Fibroblast of skin of abdomen (primary cell): ENCODE measurements at regions not wholly inside any gene's neighbourhood (a gene's known extent, or its start where the extent isn't known, plus 50 kb on each side); places are given as distances from the start of the nearest gene placed in this dataset.
A peak's percentile ranks its signal among the peaks of the same experiment; 100 is the strongest.

Experiments
- DNase-seq: peaks from one replicate; pipeline ENCODE4 v3.0.0-alpha.2; 2013

DNA sequence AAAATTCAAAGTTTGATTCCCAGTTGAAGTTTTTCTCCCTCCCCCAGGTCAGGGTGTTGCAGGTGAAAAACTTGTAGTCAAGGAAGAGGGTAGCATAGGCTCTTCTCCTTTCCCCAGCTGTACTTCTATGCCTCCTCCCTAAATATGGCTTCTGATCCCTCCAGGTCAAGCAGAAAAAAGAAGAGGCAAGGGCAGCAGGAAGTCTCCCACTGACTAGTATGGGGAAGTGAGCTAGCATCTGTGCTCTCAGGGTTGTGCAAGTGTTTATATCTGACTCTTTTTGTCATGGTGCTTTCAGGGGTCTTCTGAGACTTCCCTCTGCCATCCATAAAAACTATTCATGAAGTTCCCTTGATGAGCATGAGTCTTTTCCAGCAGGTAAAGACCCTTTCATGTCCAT, 76.0 kb downstream of the ATPSCKMT start:
- DNase-seq = no peak

- no peak for DNase-seq
Measured at GRCh38 chr5:10172247-10172646, 77.4 kb downstream of the ATPSCKMT start.

GRCh38 chr5:10169359-10169758, 80.3 kb downstream of the ATPSCKMT start:
- DNase-seq = no peak

DNA sequence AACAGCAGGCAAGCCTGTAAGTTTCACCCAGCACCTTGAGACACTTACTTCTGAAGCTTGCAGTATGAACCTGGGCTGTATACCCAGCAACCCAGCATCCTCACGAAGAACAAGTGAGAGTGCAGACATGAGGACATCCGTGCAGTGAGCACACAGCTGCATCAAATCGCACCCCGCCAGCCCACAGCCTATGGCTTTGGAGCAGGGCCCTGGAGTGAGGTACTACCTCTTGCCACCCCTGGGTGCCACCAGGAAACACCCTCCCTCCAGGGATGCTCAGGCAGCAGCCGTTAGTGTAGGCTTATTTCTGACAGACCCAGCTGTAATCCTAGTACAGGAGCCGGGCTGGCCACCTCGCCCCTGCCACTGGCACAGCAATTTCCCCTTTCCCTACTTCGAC, 81.4 kb downstream of the ATPSCKMT start:
- no peak for DNase-seq

- DNase-seq = no peak
Measured at GRCh38 chr5:10167806-10168205, 81.9 kb downstream of the ATPSCKMT start.

DNA sequence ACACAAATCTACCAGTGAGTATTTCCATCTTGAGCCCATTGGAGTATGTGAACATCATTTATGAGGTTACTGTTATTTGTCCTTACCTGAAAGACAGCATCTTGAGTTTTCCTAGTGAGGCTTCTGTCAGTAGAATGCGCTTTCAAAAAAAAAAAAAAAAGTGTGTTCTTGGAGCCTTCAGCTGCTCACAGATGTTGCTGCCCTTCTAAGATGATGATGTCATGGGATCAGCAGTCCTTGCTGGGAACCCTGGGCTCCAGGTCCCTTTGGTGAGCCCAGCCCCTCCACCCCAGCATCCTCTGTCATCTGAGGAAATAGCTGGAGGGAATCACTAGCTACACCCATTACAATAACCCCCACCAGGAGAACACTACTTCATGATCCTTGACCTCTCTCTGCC, 83.3 kb downstream of the ATPSCKMT start:
- no peak for DNase-seq

DNA sequence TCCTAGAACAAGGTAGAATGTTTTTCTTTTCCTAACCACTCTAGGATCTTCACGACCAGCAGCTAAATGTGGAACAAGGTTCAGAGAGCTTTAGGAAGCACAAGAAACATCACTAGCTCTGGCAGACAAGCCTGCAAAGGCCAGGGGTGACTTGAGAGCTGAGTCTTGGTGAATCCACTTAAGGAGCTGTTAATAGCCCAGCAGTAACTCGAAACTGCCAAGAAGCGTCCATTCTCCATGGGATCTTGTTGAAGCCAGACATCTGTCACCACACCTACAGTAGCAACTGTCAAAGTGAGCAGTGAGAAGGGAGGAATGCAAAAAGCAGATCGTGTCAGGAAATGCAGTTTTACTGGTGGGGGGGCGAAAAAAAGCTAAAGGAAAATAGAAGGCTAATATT, 87.2 kb downstream of the ATPSCKMT start:
- no peak for DNase-seq

GRCh38 chr5:10161778-10162177, 87.9 kb downstream of the ATPSCKMT start:
- no peak for DNase-seq

GRCh38 chr5:10160241-10160640, 89.4 kb downstream of the ATPSCKMT start:
- no peak for DNase-seq

DNA sequence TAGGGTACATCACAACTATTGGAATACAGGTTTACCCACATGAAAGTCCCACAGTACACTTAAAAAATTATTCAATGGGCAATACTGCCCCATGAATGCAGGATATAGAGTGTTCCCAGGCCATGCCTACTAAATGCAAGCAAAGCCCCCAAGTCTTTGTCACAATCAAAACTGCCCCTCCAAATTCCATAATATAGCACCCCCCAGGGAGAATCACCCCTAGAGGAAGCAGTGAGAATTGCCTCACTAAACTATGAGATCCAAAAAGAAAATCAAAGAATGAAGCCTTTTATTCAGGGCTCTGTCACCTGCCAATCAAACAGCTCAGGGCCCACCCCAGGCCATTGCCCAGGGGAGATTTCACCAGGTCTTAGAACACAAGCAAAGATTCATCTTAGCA, 90.8 kb downstream of the ATPSCKMT start:
- no peak for DNase-seq

- DNase-seq = no peak
Measured at GRCh38 chr5:10157085-10157669, 92.5 kb downstream of the ATPSCKMT start.

DNA sequence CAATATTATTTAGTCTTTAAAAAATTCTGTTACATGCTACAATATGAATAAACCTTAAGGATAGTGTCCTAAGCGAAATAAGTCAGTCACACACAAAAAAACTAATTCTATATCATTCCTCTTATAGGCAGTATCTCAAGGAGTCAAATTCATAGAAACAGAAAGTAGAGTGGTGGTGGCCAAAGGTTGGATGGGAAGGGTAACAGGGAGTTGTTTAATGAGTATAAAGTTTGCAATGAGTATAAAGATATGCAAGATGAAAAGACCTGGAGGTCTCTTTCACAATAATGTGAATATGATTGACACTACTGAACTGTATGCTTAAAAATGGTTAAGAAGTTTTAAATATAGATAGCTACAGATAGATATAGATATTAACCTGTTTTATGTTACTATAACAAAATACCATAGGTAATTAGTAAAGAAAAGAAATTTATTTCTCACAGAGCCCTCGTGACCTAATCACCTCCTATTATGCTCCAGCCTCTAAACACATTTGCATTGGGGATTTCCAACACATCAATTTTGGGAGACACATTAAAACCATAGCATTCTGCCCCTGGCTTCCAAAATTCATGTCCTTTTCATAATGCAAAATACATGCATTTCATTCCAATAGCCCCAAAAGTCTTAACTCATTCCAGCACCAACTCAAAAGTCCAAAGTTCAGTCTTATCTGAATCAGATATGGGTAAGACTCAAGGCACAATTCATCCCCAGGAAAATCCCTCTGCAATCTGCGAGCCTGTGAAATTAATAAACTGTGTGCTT, 93.6 kb downstream of the ATPSCKMT start:
- DNase-seq = no peak

DNA sequence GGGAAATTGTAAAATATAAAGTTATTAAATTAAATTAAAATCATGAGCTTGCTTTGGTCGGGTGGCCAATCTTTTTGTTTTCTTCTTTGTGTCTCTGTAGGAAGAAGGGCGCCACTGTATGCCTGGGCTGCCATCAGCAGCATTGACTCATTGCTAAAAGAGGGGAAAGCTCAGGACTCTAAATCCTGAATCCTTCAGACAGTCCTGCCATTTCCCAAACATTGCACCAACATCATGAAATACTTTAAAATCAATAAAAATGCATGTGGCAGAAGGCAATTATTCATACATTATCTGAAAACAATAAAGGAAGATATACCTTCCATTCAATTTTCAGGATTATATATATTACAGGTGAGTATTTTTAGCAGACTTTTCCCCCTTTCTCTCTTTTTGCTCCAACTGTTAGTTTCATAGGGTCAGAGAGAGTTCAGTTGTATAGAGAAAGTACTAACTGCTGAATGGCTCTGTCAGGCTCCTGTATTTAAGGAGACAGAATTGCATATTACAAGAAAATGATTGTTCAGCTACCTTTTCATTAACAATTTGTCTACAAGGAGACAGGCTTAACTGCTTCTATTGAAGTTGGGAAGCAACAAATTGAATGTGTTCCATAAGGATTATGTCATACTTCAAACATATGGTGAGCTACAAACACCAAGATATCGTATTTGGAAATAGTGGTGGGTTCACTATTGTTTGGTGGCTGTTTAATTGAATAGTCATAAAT, 95.7 kb downstream of the ATPSCKMT start:
- no peak for DNase-seq

- no peak for DNase-seq
Measured at GRCh38 chr5:10153394-10153793, 96.3 kb downstream of the ATPSCKMT start.

- no peak for DNase-seq
Measured at GRCh38 chr5:10151656-10152055, 98.0 kb downstream of the ATPSCKMT start.

DNA sequence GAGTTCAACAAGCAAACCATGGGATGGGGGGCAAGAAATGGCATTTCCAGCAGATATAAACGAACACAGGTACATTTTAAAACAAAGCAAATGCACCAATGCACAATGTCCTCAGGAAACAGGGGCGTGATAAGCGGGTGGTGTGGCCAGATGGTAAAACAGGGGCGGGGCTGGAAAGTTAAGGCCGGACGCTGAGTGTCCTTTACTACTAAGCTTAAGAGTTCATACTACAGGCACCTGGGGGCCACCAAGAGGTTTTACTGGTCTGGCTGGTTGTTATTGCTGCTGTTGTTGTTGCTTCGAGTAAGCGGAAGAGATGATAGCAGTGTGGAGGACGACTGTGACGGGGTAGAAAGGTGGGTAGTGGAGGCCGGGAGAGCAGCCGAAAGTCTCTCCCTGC, 99.8 kb downstream of the ATPSCKMT start:
- no peak for DNase-seq

DNA sequence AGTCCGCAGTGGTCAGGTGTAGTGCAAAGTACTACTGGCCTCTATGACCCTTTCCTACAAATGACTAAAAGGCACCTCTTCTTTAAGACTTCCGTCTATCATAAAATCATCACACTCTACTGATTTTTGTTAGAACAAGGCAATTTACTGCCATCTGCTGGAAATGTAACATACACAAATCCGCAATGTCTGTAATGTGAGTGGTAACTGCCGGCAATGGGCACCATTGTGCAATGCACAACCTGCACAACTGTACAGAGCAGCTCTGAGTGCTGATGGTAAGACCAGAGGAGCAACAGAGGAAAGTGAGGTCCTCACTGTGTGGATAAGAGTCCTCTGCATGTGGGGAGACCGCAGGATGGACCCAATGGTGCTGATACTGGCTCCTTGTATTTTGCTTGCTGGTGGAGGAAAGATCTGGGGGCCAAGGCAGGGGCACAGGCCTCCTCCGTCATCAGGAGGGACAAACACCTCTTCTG, 103.7 kb downstream of the ATPSCKMT start:
- peak; percentile 47 for DNase-seq

DNA sequence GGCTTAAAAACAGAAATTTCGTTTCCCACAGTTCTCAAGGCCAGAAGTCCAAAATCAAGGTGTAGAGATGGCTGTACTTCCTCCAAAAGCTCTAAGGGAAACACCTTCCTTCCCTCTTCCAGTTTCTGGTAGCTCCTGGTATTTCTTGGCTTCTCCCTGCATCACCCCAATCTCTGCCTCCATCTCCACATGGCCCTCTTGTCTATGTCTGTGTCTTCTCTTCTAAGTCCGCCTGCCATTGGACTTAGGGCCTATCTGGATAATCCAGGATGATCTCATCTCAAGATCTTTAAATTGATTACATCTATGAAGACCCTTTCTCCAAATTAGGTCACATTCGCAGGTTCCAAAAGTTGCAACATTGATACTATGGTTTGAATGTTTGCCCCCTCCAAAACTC, 105.6 kb downstream of the ATPSCKMT start:
- DNase-seq = no peak

- peak; percentile 9 for DNase-seq
Measured at GRCh38 chr5:10140195-10140973, 109.3 kb downstream of the ATPSCKMT start.

DNA sequence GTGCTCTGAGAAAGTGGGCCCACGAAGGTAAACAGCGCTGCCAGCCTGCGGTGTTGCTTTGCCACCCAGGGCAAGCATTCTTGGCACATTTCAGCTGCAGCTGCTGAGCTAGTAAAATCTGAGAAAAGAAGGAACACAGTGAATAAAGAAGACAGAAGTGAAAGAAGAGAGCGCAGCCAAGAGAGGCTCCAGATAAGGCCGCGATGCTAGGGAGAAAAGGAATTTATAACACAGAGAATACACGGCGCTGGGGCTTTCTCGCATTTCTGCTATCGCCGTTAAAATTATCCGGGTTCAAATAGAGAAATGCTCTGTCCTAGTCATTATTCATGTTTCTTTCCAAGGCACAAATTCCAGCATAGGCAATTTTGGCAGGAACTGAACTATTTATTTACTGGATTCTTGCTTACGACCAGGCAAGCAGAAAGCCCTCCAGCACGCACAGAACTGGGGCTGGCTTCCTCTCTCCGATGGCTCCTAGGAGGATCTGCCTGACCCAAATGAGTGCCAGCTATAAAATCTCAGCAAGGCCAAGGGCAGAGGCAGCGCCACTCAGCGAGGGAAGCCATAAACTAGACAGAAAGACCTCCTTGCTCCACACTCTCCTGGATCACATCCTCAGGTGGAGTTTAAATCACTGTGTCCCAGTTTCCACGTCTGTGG, 111.2 kb downstream of the ATPSCKMT start:
- DNase-seq = no peak

- DNase-seq = peak; percentile 25
Measured at GRCh38 chr5:10133830-10134229, 115.9 kb downstream of the ATPSCKMT start.

DNA sequence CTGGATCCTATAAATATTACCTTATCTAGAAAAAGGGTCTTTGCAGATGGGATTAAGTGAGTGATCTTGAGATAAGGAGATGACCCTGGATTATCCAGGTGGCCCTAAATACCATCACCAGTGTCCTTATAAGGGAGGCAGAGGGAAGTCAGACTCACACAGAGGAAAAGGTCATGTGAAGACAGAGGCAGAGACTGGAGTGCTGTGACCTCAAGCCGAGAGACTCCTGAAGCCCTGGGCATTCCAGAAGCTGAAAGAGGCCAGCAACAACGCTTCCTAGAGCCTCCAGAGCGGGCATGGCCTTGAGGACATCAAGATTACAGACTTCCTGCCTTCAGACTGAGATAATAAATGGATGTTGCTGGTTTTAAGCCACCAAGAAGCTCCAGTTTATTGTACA, 118.8 kb downstream of the ATPSCKMT start:
- DNase-seq = no peak
